PC-3 (cell line): ENCODE measurements at regions not wholly inside any gene's neighbourhood (a gene's known extent, or its start where the extent isn't known, plus 50 kb on each side); places are given as distances from the start of the nearest gene placed in this dataset.

Experiments
- ATAC-seq: fragments of 200-7000 bp; cut with Tn5 transposase; 2 replicates; pipeline ENCODE4 v1.9.1; 2020; ENCODE audit warnings: mild to moderate bottlenecking, moderate library complexity
- BruUV-seq: library from RNA; stranded (reverse); fragments of 400-500 nt; replicated peaks from 2 replicates; lab custom pipeline; 2021; lab: Mats Ljungman, UMichigan
- CTCF ChIA-PET: fragments of 300-600 bp; sonication (Branson Sonifier 250); formaldehyde crosslinking; loops from one replicate; lab custom pipeline; 2022; ENCODE audit warnings: antibody characterized with exemption; lab: Charles Lee
- POLR2A ChIA-PET: fragments of 300-600 bp; sonication (Branson Sonifier 250); formaldehyde crosslinking; loops from one replicate; lab custom pipeline; 2022; ENCODE audit warnings: antibody characterized with exemption; ENCODE audit not compliant: unreplicated experiment; lab: Charles Lee
- DNase-seq: peaks from one replicate; pipeline ENCODE4 v3.0.0-alpha.2; 2015
- H2AFZ ChIP-seq: fragments of 300-600 bp; sonication (generic); 2 replicates; pipeline ENCODE4 v1.6.0; 2016; ENCODE audit warnings: antibody characterized with exemption, low read length
- H3F3A ChIP-seq: fragments of 300-600 bp; sonication (generic); one replicate; pipeline ENCODE4 v1.6.0; 2017; ENCODE audit warnings: antibody characterized with exemption, low read length, control low read depth, mild to moderate bottlenecking; ENCODE audit not compliant: unreplicated experiment
- H3K27ac ChIP-seq: fragments of 300-600 bp; sonication (generic); 2 replicates; pipeline ENCODE4 v1.5.1; 2016; ENCODE audit warnings: mild to moderate bottlenecking, low read length
- H3K27me3 ChIP-seq: fragments of 300-600 bp; sonication (generic); 2 replicates; pipeline ENCODE4 v1.6.1; 2016; ENCODE audit warnings: low read length, mixed read lengths
- H3K36me3 ChIP-seq: fragments of 300-600 bp; sonication (generic); 2 replicates; pipeline ENCODE4 v1.6.1; 2016; ENCODE audit warnings: low read depth, mixed run types, low read length, mixed read lengths
- H3K4me1 ChIP-seq: fragments of 300-600 bp; sonication (generic); 2 replicates; pipeline ENCODE4 v1.5.1; 2016; ENCODE audit warnings: low read length; ENCODE audit not compliant: insufficient read depth
- H3K4me2 ChIP-seq: fragments of 300-600 bp; sonication (generic); 2 replicates; pipeline ENCODE4 v1.6.0; 2016; ENCODE audit warnings: low read length
- H3K4me3 ChIP-seq: fragments of 300-600 bp; sonication (generic); 2 replicates; pipeline ENCODE4 v1.5.1; 2016; ENCODE audit warnings: mild to moderate bottlenecking, low read length, mixed read lengths
- H3K79me2 ChIP-seq: fragments of 300-600 bp; sonication (generic); 2 replicates; pipeline ENCODE4 v1.6.1; 2017; ENCODE audit warnings: low read length, mixed read lengths
- H3K9ac ChIP-seq: fragments of 300-600 bp; sonication (generic); 2 replicates; pipeline ENCODE4 v1.6.0; 2016; ENCODE audit warnings: mild to moderate bottlenecking, low read length
- H3K9me2 ChIP-seq: fragments of 300-600 bp; sonication (generic); replicated peaks from 2 replicates; pipeline ENCODE4 v1.6.1; 2016; ENCODE audit warnings: mixed run types, low read length, mixed read lengths
- H3K9me3 ChIP-seq: fragments of 300-600 bp; sonication (generic); 2 replicates; pipeline ENCODE4 v1.6.1; 2016; ENCODE audit warnings: low read length, mixed read lengths
- H4K20me1 ChIP-seq: fragments of 300-600 bp; sonication (generic); 2 replicates; pipeline ENCODE4 v1.6.1; 2016; ENCODE audit warnings: low read length, mixed read lengths
- CTCF ChIP-seq: fragments of 300-600 bp; sonication (generic); conservative IDR thresholded peaks from 2 replicates; pipeline ENCODE4 v1.5.1; 2017; ENCODE audit warnings: antibody characterized with exemption, low read depth, mild to moderate bottlenecking, low read length
- EZH2 ChIP-seq: fragments of 300-600 bp; sonication (generic); IDR thresholded peaks from one replicate; pipeline ENCODE4 v1.6.1; 2017; ENCODE audit warnings: antibody characterized with exemption, mild to moderate bottlenecking, low read length; ENCODE audit not compliant: unreplicated experiment
- EZH2phosphoT487 ChIP-seq: fragments of 300-600 bp; sonication (generic); IDR thresholded peaks from 2 replicates; pipeline ENCODE4 v1.6.1; 2018; ENCODE audit warnings: mild to moderate bottlenecking, antibody characterized with exemption, low read length, borderline replicate concordance
- intact Hi-C: fragments of 100-400 bp; cut with micrococcal nuclease; formaldehyde crosslinking; loops from 2 replicates; pipeline ENCODE4 v1.9.0; 2023

GRCh38 chr14:76657846-76658245, 103.4 kb upstream of the VASH1 start:
- no peaks in the 10 kb centered on the region for H3K4me1 ChIP-seq
- ChIA-PET POLR2A (no interaction called here), CTCF (no interaction called here)
- H3K27me3 ChIP-seq = peaks cover 75% of the 10 kb centered on the region
- H3K27ac ChIP-seq = no peak overlapping the region
- TF ChIP-seq CTCF (no peak), EZH2 (no peak), EZH2phosphoT487 (no peak)
- no peak overlapping the region for H3K4me2 ChIP-seq
- H4K20me1 ChIP-seq = no peaks in the 10 kb centered on the region
- intact Hi-C loops = no loop called here
- H3K9me3 ChIP-seq = no peaks in the 10 kb centered on the region
- no peak overlapping the region for H2AFZ ChIP-seq
- H3K36me3 ChIP-seq = no peaks in the 10 kb centered on the region
- H3K9ac ChIP-seq = no peak overlapping the region
- H3K79me2 ChIP-seq = no peaks in the 10 kb centered on the region
- H3F3A ChIP-seq = no peaks in the 10 kb centered on the region
- no peak overlapping the region for H3K4me3 ChIP-seq
- DNase-seq = no peak
- ATAC-seq = no peak
- BruUV-seq = no TSS peak
- no peaks in the 10 kb centered on the region for H3K9me2 ChIP-seq

GRCh38 chr14:76662580-76662979, 98.7 kb upstream of the VASH1 start:
- Histone ChIP-seq H3K9ac (no peak overlapping the region), H3K27me3 (peaks cover 57% of the 10 kb centered on the region), H3K36me3 (no peaks in the 10 kb centered on the region), H3K27ac (no peak overlapping the region), H3K4me2 (no peak overlapping the region), H3K4me1 (no peaks in the 10 kb centered on the region), H3K9me3 (no peaks in the 10 kb centered on the region), H3K4me3 (no peak overlapping the region), H3F3A (no peaks in the 10 kb centered on the region), H3K79me2 (no peaks in the 10 kb centered on the region), H3K9me2 (no peaks in the 10 kb centered on the region), H2AFZ (no peak overlapping the region), H4K20me1 (no peaks in the 10 kb centered on the region)
- TF ChIP-seq EZH2phosphoT487 = no peak
- no peak for TF ChIP-seq CTCF
- TF ChIP-seq EZH2 = no peak
- no peak for ATAC-seq
- CTCF ChIA-PET = no interaction called here
- DNase-seq = no peak
- BruUV-seq = no TSS peak
- intact Hi-C loops = no loop called here
- POLR2A ChIA-PET = no interaction called here

GRCh38 chr14:76664790-76665189, 96.5 kb upstream of the VASH1 start:
- Histone ChIP-seq H3K9me3 (no peaks in the 10 kb centered on the region), H2AFZ (no peak overlapping the region), H4K20me1 (no peaks in the 10 kb centered on the region), H3K27me3 (peaks cover 54% of the 10 kb centered on the region), H3F3A (no peaks in the 10 kb centered on the region), H3K9me2 (no peaks in the 10 kb centered on the region), H3K27ac (no peak overlapping the region), H3K9ac (no peak overlapping the region), H3K4me3 (no peak overlapping the region), H3K4me2 (no peak overlapping the region), H3K36me3 (no peaks in the 10 kb centered on the region), H3K4me1 (no peaks in the 10 kb centered on the region), H3K79me2 (no peaks in the 10 kb centered on the region)
- no peak for DNase-seq
- ATAC-seq = no peak
- no peak for TF ChIP-seq EZH2
- no peak for TF ChIP-seq CTCF
- no peak for TF ChIP-seq EZH2phosphoT487
- no TSS peak for BruUV-seq
- intact Hi-C loops = no loop called here
- CTCF ChIA-PET = no interaction called here
- POLR2A ChIA-PET = no interaction called here
